GM21381 (cell line): ENCODE measurements at regions not wholly inside any gene's neighbourhood (a gene's known extent, or its start where the extent isn't known, plus 50 kb on each side); places are given as distances from the start of the nearest gene placed in this dataset.
A peak's percentile ranks its signal among the peaks of the same experiment; 100 is the strongest.

Source experiments
- ATAC-seq: cut with Tn5 transposase; IDR thresholded peaks from one replicate; pipeline ENCODE4 v1.9.1; 2021; ENCODE audit warnings: mild to moderate bottlenecking, moderate library complexity; ENCODE audit not compliant: unreplicated experiment

DNA sequence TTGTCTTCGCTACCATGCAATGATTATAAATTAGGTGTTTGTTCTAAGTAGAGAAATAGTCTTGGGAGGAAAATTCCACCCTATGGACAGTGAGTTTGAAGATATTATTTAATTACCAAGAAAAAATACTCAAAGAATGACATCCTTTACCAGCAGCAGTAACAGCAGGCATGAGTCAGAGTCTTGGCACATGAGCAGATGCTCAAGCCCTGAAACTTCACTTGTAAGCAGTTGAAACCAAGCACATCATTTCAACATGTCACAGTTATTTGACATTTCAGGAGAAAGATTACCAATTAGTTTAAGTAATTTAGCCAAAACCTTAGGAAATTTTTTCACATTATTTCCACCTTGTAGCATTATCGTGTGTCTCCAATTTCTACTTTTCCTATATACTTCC, 99.2 kb downstream of the C12orf50 start:
- ATAC-seq, result no peak

DNA sequence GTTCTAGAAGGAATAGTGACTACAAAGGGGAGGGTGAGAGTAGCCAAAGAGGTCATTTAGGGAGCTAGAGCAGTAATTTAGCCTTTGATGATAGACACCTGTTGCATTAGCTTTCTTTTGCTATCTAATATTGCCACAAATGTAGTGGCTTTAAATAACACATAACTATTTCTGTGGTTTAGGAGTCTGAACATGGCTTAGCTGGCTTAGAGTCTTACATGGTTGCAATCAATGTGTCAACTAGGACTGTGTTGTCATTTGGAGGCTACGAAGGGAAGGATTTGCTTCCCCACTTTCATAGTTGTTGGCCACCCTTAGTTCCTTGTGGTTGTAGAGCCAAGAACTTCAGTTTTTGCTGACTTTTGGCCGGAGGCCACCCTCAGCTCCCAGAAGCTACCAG, 99.9 kb downstream of the C12orf50 start:
- no peak for ATAC-seq

DNA sequence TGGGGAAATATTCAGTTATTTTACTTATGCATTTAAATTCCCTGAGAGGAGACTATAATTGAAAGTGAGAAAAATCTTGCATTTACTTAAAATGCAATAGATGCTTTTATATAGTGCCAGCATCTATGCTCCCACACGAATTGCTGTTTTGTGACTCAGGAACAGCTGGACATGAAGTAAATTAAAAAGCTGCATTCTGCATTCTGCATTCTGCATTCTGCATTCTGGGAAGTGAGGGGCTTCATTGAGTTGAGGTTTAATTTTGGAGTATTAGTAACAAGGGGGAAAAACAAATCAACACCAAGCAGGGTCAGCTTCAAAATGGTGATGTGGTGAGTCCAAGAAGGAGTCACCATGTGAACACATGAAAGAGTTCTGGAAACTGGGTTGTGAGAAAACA, 101.2 kb downstream of the C12orf50 start:
- no peak for ATAC-seq

DNA sequence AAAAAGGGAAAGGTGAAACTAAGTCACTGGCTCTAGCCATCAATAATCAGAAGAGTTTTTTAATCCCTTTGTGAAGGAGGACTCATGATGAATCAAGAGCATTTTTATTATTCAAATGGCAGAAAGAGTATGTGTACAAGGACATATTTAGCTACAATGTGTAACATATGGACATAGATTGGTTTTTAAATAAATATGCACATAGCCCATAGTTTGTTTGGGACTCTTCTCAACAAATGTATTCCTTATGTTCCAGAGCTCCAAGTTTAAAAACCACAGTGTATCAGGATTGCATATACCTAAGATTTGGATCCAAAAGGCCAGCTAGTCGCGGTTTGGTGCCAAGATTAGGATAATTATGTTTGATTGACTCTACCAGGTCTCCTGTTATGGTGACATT, 104.2 kb downstream of the C12orf50 start:
- ATAC-seq, result no peak

DNA sequence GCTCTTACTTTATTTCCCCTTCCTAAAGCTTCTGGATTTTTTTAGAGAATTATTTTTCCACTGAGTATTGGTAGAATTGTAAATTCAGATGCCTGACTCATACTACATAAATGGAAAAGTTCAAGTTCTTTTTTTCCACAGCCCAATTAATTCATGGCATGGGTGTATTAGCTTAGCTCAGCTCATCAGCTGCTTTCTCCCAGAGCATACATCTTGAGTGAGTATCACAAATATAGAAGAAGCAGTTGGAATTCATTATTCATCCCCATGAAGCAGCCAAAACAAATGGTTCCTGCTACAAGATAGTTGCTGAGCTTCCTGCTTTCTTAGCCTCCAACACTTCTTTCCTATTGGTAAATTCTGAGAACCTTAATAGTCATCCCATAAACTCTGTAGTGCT, 105.1 kb downstream of the C12orf50 start:
- no peak for ATAC-seq

DNA sequence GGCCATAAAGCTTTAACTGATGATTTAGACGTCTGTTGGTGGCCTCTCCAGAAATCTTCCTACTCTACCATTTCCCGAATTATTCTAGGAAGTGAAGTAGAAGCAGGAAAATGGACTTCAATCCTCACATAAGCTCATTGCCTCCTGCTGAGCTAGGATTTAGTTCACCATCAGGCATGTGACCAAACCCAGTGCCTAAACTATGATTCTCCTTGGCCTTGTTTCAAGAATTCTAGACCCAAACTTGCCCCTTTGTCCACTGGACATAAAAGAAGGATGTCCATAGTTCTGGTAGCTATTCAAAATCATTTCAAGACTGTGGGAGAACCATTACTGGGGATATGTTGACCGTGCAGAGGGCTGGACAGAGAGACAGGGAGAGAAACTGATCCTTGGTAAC, 105.8 kb downstream of the C12orf50 start:
- no peak for ATAC-seq

DNA sequence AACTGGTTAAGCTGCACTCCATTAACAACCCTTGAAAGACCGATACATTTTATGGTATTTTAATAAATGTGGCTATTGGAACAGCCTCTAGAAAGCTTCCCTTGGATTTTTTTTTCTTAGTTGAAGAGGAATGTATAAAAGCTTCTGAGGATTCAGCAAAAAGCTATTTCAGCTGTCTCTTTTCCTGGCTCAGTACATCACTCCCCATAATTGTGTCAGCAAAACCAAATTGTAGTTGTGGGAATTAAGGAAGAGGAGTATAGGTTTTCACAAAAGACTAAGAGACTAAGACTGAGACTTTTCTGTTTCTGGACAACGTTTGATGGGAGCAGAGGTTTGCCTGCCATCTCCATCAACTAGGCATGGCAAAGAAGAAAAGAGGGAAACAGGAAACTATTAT, 106.5 kb downstream of the C12orf50 start:
- ATAC-seq, result no peak

DNA sequence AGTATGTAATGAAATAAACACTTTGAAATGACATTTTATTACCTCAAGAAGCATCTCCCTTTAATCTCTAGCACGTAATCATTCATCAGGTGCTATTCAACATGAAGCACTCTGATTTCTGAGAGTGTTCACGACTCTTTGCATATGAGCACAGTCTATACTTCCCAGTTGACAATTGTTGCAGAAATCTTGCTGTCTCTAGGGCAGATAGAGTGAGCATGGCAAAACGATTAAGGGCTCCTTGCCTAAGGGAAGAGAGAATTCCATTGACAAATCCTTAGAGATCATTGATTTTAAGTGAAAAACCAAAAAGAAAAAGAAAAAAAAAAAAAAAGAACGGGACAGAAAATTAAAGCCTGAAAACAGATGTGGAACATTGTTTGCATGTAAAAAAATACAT, 107.6 kb downstream of the C12orf50 start:
- no peak for ATAC-seq

DNA sequence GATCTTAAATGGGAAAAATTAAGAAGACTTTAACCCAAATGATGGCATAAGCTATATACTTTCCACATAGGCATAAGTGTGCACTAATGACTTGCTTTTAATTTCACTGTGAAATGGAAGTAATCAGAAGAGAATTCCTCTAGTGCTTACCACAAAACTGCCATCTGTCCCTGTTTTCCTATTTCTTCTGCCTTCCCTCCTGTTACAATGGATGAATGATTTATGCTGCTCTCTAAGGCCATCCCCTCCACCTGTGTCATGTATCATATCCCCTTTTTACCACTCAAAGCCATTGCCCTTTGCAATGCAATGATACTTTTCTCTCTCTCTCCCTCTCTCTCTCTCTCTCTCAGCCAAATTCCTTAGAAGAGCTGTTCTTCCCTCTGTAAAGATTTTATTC, 109.1 kb downstream of the C12orf50 start:
- no peak for ATAC-seq

DNA sequence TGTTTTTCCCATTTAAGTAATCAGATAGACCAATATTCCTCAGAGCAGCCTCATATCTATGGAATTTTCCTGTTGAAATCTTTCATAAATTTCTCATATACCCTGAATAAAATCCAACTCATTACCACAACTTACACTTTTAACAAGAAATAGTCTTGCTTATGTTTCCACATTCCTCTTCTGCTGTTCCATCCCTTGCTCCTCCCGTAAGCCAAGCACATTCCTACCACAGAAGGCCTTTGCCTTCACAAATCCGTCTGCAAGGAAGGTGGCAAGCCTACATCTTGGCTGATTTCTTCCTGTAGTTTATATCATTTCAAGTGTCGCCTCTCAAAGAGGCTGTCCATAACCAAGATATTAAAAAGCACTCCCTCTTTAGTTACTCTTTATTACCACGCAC, 127.7 kb downstream of the C12orf50 start:
- no peak for ATAC-seq

DNA sequence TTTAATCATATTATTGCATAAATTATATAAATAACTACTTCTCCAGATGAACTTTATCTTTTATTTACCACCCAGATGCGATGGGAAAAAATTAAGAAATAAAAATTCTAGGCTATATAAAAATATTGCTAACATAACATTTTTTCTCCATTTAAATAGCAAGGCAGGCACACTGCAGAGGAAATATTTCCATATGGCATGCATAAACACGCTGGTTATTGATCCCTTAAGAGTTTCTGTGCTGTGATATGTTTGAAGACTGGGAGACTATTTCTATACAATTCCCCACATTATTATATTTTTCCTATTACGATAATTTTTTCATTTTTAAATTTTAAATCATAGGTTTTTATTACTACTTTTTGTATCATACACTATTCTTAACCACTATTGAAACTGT, 131.5 kb downstream of the C12orf50 start:
- ATAC-seq, result no peak

DNA sequence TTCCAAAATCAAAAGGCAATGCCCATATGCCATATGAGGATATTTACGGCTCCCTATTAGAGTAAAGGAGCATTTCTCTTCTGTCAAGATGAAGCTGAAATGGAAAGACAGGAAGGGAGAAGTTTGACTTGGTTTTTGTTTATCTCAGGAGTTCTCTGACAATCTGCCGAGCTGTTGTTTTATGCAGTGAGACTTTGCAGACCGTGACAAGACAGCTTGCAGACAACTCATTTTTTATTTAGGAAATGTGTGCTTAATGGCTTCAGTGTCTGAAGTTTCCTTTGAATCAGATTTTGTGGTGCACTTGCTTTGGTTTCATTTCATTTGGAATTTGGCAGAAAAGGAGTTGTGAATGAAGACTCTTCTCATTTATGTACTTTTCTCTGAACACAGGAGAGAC, 145.4 kb downstream of the C12orf50 start:
- ATAC-seq, result no peak

DNA sequence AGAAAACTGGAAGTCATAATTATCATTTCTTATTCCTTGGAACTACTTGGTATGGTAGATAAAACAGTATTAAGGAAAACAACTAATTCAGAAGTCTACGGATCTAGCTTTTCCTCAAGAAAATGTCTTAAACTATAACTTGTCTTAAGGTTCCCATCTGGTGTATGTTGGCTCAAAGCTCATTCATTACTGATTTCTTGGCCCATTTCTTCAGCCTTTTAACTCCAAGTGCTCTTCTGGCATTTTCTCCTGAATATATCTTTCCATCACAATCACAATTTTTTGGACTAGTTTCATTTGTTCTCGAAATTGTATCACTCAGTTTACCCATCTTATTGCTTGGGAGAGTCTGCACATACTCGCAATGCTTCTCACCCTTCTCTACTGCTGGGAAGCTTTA, 150.1 kb downstream of the C12orf50 start:
- no peak for ATAC-seq

DNA sequence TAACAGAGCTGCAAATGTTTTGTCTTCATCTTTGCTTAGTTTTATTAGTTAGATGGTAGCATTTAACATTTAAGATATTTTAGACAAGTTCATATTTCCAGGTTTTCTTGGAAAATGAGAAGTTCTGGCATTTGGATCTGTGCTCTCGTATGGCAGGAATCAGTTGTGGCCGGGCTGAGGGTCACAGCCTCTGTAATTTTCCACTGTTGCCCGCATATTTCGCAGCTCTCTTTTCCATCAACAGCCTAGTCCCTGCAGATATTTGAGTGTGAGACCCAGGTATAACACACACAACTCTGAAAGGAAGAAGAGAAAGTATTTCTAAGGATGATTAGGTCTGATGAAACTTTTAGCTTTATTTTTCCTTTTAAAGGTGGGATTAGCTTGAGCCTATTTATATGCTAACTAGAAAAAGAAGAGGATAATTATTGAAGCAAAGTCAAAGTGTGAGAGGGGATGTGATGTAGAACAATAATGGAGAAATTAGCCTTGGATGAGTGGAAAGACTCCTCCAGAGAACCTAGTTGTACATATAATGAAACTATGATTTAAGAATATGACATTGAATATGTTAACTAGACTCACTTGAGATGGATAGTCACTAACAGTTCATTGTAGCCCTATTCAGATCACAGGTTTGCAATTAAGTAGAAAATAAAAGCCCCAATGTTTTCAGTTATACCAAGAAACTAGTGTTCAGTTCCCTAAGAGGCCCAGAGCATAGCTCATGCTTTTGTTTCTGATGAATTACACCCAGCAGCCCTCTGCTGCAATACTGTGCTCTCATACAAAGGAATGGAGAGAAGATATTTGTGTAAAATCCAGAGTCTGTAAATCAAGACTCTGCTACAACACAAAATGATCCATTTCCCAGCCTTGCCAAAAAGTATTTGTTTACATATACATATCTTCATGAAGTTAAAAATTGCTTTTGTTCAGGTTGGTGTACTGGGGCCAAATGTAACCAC, 158.4 kb downstream of the C12orf50 start:
- no peak for ATAC-seq

DNA sequence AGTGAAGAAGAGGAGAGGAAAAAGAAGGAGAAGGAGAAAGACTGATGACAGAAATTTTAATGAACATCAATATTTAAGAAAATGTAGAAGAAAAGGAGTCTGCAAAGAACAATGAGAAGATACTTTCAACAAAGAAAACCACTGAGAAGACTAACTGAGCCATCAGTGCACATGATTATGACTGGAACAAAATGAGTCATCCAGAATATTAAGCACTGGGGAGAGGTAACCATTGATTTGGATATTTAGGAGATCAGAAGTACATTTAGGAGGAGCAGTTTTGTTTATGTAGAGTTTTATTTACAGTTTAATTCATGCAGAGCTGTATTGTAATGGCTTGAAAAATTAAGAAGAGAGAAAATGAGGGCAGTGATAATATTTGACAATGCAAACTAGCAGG, 159.1 kb downstream of the C12orf50 start:
- no peak for ATAC-seq

DNA sequence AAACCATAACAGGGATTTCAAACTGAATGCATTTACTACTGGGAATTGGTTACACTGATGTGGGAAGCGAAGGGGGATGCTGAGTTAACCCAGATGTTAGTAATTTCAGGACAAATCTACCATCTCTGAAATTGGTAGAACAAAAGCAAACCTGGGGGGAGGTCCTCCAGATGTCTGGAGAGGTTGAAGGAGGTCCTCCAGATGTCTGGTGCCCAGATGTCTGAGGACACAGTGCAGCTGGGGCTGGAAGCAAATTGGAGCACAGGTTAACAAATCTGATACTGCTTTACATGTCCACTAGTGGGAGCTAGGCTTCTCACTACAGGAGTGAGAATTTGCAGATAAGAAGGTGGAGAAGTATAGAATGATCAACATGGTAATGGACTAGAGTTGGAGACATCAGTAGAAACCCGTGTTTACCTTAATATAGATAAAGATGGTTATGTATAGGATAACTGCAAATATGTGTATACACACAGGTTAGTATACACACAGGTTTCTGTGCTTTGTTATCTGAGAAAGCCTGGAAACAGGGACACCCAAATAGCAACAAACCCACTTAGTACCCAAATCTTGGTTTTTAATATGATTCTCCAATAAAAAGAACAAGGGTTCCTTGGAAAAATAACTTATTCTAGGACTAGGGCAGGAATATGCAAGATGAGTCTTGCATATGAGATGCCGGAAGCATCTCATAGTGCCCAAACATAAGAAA, 162.5 kb downstream of the C12orf50 start:
- ATAC-seq, result peak; percentile 56

DNA sequence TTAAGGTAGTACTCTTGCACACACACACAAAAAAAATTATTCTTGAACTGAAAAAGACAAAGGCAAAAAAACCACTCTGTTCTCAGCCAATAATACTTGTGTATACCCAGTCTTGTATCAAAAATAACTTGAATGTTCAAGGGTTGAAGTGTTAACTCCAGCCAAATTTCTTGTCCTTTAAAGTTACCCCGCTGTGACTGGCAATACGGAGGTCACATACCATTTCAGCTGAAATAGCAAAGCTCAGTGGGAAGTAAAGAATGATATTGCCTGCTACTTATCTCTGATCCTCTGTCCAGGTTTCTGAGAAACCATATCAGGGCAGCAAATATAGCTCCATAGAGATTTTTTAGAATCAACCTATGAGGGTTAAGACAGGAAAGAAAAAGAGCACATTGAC, 167.4 kb downstream of the C12orf50 start:
- ATAC-seq, result no peak

DNA sequence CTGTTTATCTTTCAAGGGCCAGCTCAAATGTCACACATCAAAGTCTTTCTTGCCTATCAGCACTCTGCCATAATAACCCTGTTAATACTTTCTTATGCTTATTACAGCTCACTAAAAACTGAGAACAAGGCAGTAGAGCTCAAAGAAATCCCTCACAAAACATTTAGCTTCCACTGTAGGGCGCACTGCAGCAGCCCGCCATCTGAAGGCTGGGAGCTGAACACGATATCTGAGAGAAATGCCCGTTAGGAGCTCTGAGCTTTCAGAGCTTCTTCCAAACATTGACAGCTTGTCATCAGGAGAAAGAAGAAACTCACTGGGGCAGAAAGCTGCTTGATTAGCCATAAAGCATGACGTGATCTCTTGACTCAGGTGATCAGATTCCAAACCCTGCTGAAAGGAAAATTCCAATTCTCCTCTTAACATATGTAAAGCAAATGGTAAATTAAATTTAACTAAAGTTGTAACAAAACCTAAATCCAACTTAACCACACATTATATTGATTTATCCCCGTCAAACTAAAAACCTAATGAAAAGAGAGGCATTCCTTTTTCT, 175.7 kb downstream of the C12orf50 start:
- no peak for ATAC-seq

DNA sequence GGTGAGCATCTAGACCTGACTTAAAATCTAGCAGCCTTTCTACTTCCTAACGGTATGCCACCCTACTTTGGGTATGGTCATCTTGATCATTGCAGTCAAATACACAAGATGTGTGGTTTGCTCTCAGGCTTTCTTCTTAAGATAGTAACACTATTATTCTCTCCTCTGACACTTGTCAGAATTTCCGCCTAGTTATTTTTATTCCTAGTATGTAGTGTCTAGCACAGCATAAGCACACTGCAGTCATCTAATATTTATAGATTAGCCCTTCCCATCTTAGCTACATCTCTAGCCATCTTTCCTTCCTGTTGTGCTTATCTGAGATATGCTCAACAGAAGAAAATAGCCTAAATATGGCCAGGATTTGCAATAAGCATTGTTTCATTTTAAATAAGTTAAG, 180.1 kb downstream of the C12orf50 start:
- ATAC-seq, result no peak

DNA sequence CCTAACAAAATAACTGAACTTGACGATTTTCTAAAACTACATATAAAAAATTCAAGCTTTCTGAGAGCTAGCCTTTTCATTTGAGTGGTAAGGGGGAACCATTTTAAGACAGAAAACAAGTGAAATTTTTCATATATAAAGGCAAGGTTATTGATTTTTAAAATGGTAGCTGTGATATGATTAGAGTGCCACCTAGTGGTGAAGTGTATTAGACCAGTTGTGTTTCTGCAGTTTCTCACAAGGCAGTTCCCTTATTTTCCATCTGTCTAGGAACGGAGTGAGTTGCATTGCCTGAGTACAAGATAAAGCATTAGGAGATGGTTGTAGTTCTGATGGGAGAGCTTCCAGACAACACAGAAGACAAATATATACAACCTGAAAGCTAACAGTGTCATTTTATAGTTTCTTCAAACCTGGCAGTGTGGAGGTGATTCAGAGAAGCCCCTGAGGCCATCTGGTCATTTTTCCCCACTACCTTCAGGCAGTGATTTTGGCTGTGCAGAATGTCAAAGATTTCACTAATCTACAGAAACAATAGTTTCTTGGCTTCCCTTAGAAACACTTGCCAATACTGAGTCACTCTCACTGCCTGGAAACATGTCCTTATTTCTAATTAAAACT, 180.8 kb downstream of the C12orf50 start:
- peak; percentile 65 for ATAC-seq

DNA sequence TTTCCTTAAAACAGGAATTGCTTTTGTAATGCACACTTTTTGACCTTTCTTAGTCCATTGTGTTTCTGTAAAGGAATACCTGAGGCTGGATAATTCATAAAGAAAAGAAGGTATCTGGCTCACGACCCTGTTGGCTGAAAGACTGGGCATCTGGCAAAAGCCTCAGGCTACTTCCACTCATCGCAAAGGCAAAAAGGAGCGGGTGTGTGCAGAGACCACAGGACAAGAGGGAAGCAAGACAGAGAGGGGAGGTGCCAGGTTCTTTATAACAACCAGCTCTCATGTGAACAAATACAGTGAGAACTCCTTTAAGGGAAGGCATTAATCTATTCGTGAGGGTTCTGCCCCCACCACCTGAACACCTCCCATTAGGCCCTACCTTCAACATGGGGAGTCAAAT, 182.1 kb downstream of the C12orf50 start:
- no peak for ATAC-seq

DNA sequence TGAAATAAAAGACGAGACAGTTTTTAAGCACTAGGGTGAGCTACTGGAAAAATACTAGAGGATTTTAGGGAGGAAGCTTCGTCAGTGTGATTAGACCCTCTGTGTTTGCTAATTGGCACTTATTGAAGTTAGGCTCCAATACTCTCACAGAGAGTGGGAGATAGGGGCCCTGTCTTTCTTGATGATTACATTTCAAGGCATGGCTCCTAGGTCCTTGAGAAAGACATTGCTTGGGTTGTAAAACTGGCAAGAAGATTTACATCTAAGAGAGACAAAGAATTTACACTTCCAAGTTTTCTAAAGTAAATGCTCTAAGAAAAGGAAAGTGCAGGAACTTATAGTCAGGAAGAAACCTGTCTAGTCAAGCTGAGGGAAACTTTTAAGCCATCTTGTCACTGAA, 183.2 kb downstream of the C12orf50 start:
- no peak for ATAC-seq
